ENCODE measurements at regions not wholly inside any gene's neighbourhood (a gene's known extent, or its start where the extent isn't known, plus 50 kb on each side); places are given as distances from the start of the nearest gene placed in this dataset.

DNA sequence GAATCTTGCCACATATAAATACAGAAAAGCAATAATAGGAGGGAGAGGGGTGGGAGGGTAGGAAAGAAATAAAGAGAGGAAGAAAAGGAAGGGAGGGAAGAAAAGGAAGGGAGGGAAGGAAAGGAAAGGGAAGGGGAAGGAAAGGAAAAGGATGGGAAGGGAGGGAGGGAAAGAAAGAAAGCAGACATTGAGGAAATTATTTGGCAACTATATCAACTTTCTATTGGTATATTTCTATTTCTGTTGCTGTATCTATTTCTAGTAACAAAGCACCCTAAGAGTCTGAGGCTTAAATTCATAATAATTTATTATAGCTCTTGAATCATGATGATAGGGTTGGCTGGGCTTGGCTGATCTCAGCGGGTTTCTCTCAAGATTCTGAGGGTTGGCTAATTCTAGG, 648.0 kb downstream of the CCDC85A start:
- TF ChIP-seq POLR2AphosphoS5 (IDR thresholded peaks at IDR 0.05; ENCODE audit: borderline replicate concordance, low read depth, low read length) (no peak), EZH2 (IDR thresholded peaks at IDR 0.05) (no peak), FOXP2 (optimal IDR thresholded peaks at IDR 0.05; ENCODE audit: control extremely low read depth, extremely low read length, insufficient read depth) (no peak)
